Activated CD4-positive, alpha-beta T cell treated with anti-CD3 and anti-CD28 coated beads, Interleukin-2, Interleukin-6, amounts not matched to agents 100 ng/mL and 50 ng/mL, durations not matched to agents 16 hours and 8 hours (primary cell): ENCODE measurements at regions not wholly inside any gene's neighbourhood (a gene's known extent, or its start where the extent isn't known, plus 50 kb on each side); places are given as distances from the start of the nearest gene placed in this dataset.
"Not testable (repeated sequence)": the region's sequence is repeated elsewhere in the genome, so short reads cannot be mapped to it uniquely, and the experiment has no call there.

ENCODE experiments used
- DNase-seq: peaks from one replicate; pipeline ENCODE4 v3.0.0-alpha.2; 2020

- DNase-seq: peak; percentile 79
These were observed 88.0 kb upstream of the RPRML start for GRCh38 chr17:47066841-47067682.

- no peak for DNase-seq
These were observed 87.0 kb upstream of the RPRML start for GRCh38 chr17:47066095-47066494.

- DNase-seq: no peak
These were observed 85.6 kb upstream of the RPRML start for GRCh38 chr17:47064684-47065083.

GRCh38 chr17:47063475-47063874, 84.4 kb upstream of the RPRML start:
- DNase-seq: no peak

GRCh38 chr17:47062851-47063250, 83.8 kb upstream of the RPRML start:
- not testable (repeated sequence) for DNase-seq

GRCh38 chr17:47060005-47060404, 81.0 kb upstream of the RPRML start:
- not testable (repeated sequence) for DNase-seq

- DNase-seq: no peak
These were observed 78.8 kb upstream of the RPRML start for GRCh38 chr17:47057830-47058229.

- not testable (repeated sequence) for DNase-seq
These were observed 78.2 kb upstream of the RPRML start for GRCh38 chr17:47057279-47057678.

GRCh38 chr17:47056687-47057086, 77.6 kb upstream of the RPRML start:
- DNase-seq: not testable (repeated sequence)
